K562 (cell line): ENCODE measurements at regions not wholly inside any gene's neighbourhood (a gene's known extent, or its start where the extent isn't known, plus 50 kb on each side); places are given as distances from the start of the nearest gene placed in this dataset.

Experiments
- ATF3 ChIP-seq, 2 experiments: fragments of 450-650 bp in 1 of 2; sonication (generic) in 1 of 2; formaldehyde crosslinking in 1 of 2; IDR thresholded peaks in 1 of 2; conservative IDR thresholded peaks in 1 of 2; 2 replicates each; pipeline versions ENCODE4 v1.6.1 to v1.8.1; 2016 to 2023; ENCODE audit warnings: mild to moderate bottlenecking in 2 of 2, moderate library complexity in 2 of 2, inconsistent platforms in 1 of 2, missing genetic modification reagents in 1 of 2
- CBX1 ChIP-seq: sonication (generic); IDR thresholded peaks from 2 replicates; pipeline ENCODE4 v1.6.1; 2016; ENCODE audit warnings: antibody characterized with exemption, low read depth, mild to moderate bottlenecking
- E2F3 ChIP-seq: fragments of 250-450 bp; sonication (Bioruptor Pico); IDR thresholded peaks from 2 replicates; pipeline ENCODE4 v1.4.0; 2020; ENCODE audit warnings: mild to moderate bottlenecking
- HCFC1 ChIP-seq: IDR thresholded peaks from 2 replicates; pipeline ENCODE4 v1.6.1; 2012; ENCODE audit warnings: low read depth, low read length, improper control_type of control experiment
- JUNB ChIP-seq: fragments of 450-650 bp; formaldehyde crosslinking; conservative IDR thresholded peaks from 2 replicates; pipeline ENCODE4 v1.4.0; 2020; ENCODE audit warnings: mild to moderate bottlenecking
- MYC ChIP-seq, 2 experiments: fragments of 250-450 bp in 1 of 2; sonication (Bioruptor Pico) in 1 of 2; IDR thresholded peaks; 2 replicates each; pipeline versions ENCODE4 v1.5.1 to v1.6.1; 2012 to 2021; ENCODE audit warnings: low read depth in 2 of 2, borderline replicate concordance in 1 of 2, improper control_type of control experiment in 1 of 2, low read length in 1 of 2, mild to moderate bottlenecking in 1 of 2, moderate library complexity in 1 of 2
- NR1H2 ChIP-seq: sonication (generic); formaldehyde crosslinking; IDR thresholded peaks from 2 replicates; pipeline ENCODE4 v1.4.0; 2020; ENCODE audit warnings: mild to moderate bottlenecking, missing genetic modification reagents
- SMC3 ChIP-seq: conservative IDR thresholded peaks from 2 replicates; pipeline ENCODE4 v1.6.1; 2011; ENCODE audit warnings: low read depth, low read length, improper control_type of control experiment; ENCODE audit not compliant: insufficient read depth
- SP1 ChIP-seq: sonication (generic); formaldehyde crosslinking; IDR thresholded peaks from 2 replicates; pipeline ENCODE4 v1.8.1; 2022; ENCODE audit warnings: mild to moderate bottlenecking, missing genetic modification reagents
- SREBF2 ChIP-seq: sonication (generic); formaldehyde crosslinking; IDR thresholded peaks from 2 replicates; pipeline ENCODE4 v1.4.0; 2020; ENCODE audit warnings: mild to moderate bottlenecking, missing genetic modification reagents
- SRF ChIP-seq, 2 experiments: fragments of 250-450, 450-650 bp in 1 of 2; sonication (Bioruptor Pico) in 1 of 2; sonication (generic) in 1 of 2; formaldehyde crosslinking; IDR thresholded peaks; 2 replicates each; pipeline versions ENCODE4 v1.5.0 to v1.5.1; 2020 to 2022; ENCODE audit warnings: mild to moderate bottlenecking in 1 of 2, missing genetic modification reagents in 1 of 2
- TARDBP ChIP-seq: fragments of 450-650 bp; IDR thresholded peaks from 2 replicates; pipeline ENCODE4 v1.6.1; 2016
- ZNF121 ChIP-seq: sonication (generic); formaldehyde crosslinking; conservative IDR thresholded peaks from 2 replicates; pipeline ENCODE4 v1.8.0; 2022; ENCODE audit warnings: missing genetic modification reagents
- TF ChIP-seq, protein P1 (sequence below), 2 experiments: fragments of 450-650 bp in 1 of 2; IDR thresholded peaks; 2 replicates each; pipeline ENCODE4 v1.6.1; 2011 to 2017; ENCODE audit warnings: low read depth in 2 of 2, antibody characterized with exemption in 1 of 2, borderline replicate concordance in 1 of 2, low read length in 1 of 2, mild to moderate bottlenecking in 1 of 2, mixed read lengths in 1 of 2; ENCODE audit not compliant: control insufficient read depth in 1 of 2

- TF ChIP-seq E2F3 = no peak
- TF ChIP-seq NR1H2 (CRISPR knock-in tag) = no peak
- no peak for TF ChIP-seq ZNF121 (CRISPR knock-in tag)
- TF ChIP-seq, protein P1, sequence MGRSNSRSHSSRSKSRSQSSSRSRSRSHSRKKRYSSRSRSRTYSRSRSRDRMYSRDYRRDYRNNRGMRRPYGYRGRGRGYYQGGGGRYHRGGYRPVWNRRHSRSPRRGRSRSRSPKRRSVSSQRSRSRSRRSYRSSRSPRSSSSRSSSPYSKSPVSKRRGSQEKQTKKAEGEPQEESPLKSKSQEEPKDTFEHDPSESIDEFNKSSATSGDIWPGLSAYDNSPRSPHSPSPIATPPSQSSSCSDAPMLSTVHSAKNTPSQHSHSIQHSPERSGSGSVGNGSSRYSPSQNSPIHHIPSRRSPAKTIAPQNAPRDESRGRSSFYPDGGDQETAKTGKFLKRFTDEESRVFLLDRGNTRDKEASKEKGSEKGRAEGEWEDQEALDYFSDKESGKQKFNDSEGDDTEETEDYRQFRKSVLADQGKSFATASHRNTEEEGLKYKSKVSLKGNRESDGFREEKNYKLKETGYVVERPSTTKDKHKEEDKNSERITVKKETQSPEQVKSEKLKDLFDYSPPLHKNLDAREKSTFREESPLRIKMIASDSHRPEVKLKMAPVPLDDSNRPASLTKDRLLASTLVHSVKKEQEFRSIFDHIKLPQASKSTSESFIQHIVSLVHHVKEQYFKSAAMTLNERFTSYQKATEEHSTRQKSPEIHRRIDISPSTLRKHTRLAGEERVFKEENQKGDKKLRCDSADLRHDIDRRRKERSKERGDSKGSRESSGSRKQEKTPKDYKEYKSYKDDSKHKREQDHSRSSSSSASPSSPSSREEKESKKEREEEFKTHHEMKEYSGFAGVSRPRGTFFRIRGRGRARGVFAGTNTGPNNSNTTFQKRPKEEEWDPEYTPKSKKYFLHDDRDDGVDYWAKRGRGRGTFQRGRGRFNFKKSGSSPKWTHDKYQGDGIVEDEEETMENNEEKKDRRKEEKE (IDR thresholded peaks at IDR 0.05; ENCODE audit: borderline replicate concordance in 1 of 2, control insufficient read depth in 1 of 2, low read depth in 2 of 2, low read length in 1 of 2) = no peak
- no peak for TF ChIP-seq SRF (CRISPR knock-in tag; IDR thresholded peaks at IDR 0.05)
- TF ChIP-seq HCFC1 = no peak
- no peak for TF ChIP-seq SP1
- TF ChIP-seq SREBF2 = no peak
- no peak for TF ChIP-seq TARDBP
- TF ChIP-seq JUNB (CRISPR knock-in tag) = no peak
- no peak for TF ChIP-seq CBX1
- no peak for TF ChIP-seq ATF3 (IDR thresholded peaks at IDR 0.05)
- TF ChIP-seq ATF3 (CRISPR knock-in tag; conservative IDR thresholded peaks at IDR 0.05) = no peak
- TF ChIP-seq MYC (IDR thresholded peaks at IDR 0.05; ENCODE audit: low read depth, low read length) = no peak
- no peak for TF ChIP-seq MYC (CRISPR knock-in tag; IDR thresholded peaks at IDR 0.05; ENCODE audit: borderline replicate concordance, low read depth)
- TF ChIP-seq SMC3 = no peak; the same call in 1 of the 2 replicates
Observed at GRCh38 chr3:61371123-61371522, 119.9 kb upstream of the FHIT start.
